H1 (cell line): ENCODE measurements at regions not wholly inside any gene's neighbourhood (a gene's known extent, or its start where the extent isn't known, plus 50 kb on each side); places are given as distances from the start of the nearest gene placed in this dataset.

Source experiments
- CTCF ChIA-PET: fragments of 300-600 bp; sonication (Branson Sonifier 250); formaldehyde crosslinking; loops from one replicate; lab custom pipeline; 2021; ENCODE audit not compliant: partially characterized antibody; lab: Charles Lee
- POLR2A ChIA-PET: fragments of 300-600 bp; sonication (Branson Sonifier 250); formaldehyde crosslinking; loops from one replicate; lab custom pipeline; 2021; ENCODE audit warnings: inconsistent platforms; ENCODE audit not compliant: partially characterized antibody; lab: Charles Lee
- DNase-seq, 2 experiments: peaks; one replicate each; pipeline versions ENCODE4 v3.0.0 to v3.0.0-alpha.2; 2010 to 2022; ENCODE audit warnings: low spot score in 2 of 2, low read depth in 1 of 2, mixed read lengths in 1 of 2
- FAIRE-seq: peaks from 2 replicates; lab custom pipeline; 2011; peaks lifted over from hg19 to GRCh38; lab: Jason Lieb, UNC
- H2AFZ ChIP-seq: 2 replicates; pipeline ENCODE4 v1.8.1; 2012; ENCODE audit warnings: low read length, inconsistent platforms
- H2AK5ac ChIP-seq: 2 replicates; pipeline ENCODE4 v1.6.1; 2013; ENCODE audit warnings: low read depth, low read length
- H2BK120ac ChIP-seq: replicated peaks from 2 replicates; pipeline ENCODE3; 2013; ENCODE audit warnings: low read depth, low read length, inconsistent platforms
- H2BK12ac ChIP-seq: 2 replicates; pipeline ENCODE4 v1.6.1; 2013; ENCODE audit warnings: low read depth, low read length
- H2BK15ac ChIP-seq: 2 replicates; pipeline ENCODE4 v1.6.1; 2013; ENCODE audit warnings: low read length
- H2BK20ac ChIP-seq: 2 replicates; pipeline ENCODE4 v1.6.1; 2013; ENCODE audit warnings: low read length
- H2BK5ac ChIP-seq: 2 replicates; pipeline ENCODE4 v1.6.1; 2013; ENCODE audit warnings: low read depth, low read length
- H3K14ac ChIP-seq: 2 replicates; pipeline ENCODE4 v1.6.1; 2013; ENCODE audit warnings: inconsistent platforms; ENCODE audit not compliant: insufficient read length
- H3K18ac ChIP-seq: 2 replicates; pipeline ENCODE4 v1.6.1; 2013; ENCODE audit warnings: low read length; ENCODE audit errors: extremely low read depth
- H3K23ac ChIP-seq: 2 replicates; pipeline ENCODE4 v1.6.1; 2013; ENCODE audit warnings: inconsistent platforms; ENCODE audit not compliant: insufficient read length
- H3K23me2 ChIP-seq: 2 replicates; pipeline ENCODE4 v1.6.1; 2013; ENCODE audit warnings: low read depth, low read length
- H3K27ac ChIP-seq: 2 replicates; pipeline ENCODE4 v1.6.1; 2011; ENCODE audit warnings: low read depth, low read length, inconsistent platforms
- H3K27me3 ChIP-seq, 4 experiments: replicated peaks in 1 of 4; 1 replicate in 1 of 4; 2 replicates in 3 of 4; pipeline versions ENCODE4 v1.6.1 to v1.8.1; 2011 to 2013; ENCODE audit warnings: low read length in 3 of 4, mild to moderate bottlenecking in 3 of 4, inconsistent platforms in 2 of 4, mixed read lengths in 2 of 4, moderate library complexity in 1 of 4; ENCODE audit not compliant: control insufficient read depth in 3 of 4, insufficient read depth in 3 of 4; ENCODE audit errors: extremely low read depth in 1 of 4
- H3K36me3 ChIP-seq, 4 experiments: 2 replicates each; pipeline versions ENCODE4 v1.6.1 to v1.8.1; 2011 to 2013; ENCODE audit warnings: mild to moderate bottlenecking in 4 of 4, low read length in 3 of 4, moderate library complexity in 2 of 4, control low read depth in 1 of 4, inconsistent platforms in 1 of 4; ENCODE audit not compliant: insufficient read depth in 4 of 4, control insufficient read depth in 2 of 4
- H3K4ac ChIP-seq: replicated peaks from 2 replicates; pipeline ENCODE3; 2013; ENCODE audit warnings: low read length, low read depth, mixed read lengths, inconsistent platforms; ENCODE audit not compliant: insufficient read length
- H3K4me1 ChIP-seq, 4 experiments: replicated peaks in 1 of 4; 1 replicate in 1 of 4; 2 replicates in 3 of 4; pipeline versions ENCODE4 v1.6.1 to v1.8.1; 2011 to 2013; ENCODE audit warnings: low read length in 3 of 4, inconsistent platforms in 2 of 4, mixed read lengths in 1 of 4; ENCODE audit not compliant: insufficient read depth in 4 of 4, control insufficient read depth in 3 of 4
- H3K4me2 ChIP-seq, 2 experiments: 2 replicates each; pipeline versions ENCODE4 v1.6.1 to v1.8.1; 2011 to 2013; ENCODE audit warnings: low read depth in 2 of 2, low read length in 2 of 2, control low read depth in 1 of 2, inconsistent platforms in 1 of 2, mild to moderate bottlenecking in 1 of 2; ENCODE audit not compliant: insufficient read depth in 1 of 2
- H3K4me3 ChIP-seq, 4 experiments: fragments of 200-600, 300-600 bp in 1 of 4; sonication (generic), shearing (Covaris generic), sonication (Bioruptor Twin) in 1 of 4; 2 replicates each; pipeline versions ENCODE4 v1.5.1 to v1.8.1; 2011 to 2016; ENCODE audit warnings: low read length in 4 of 4, low read depth in 3 of 4, control low read depth in 2 of 4, inconsistent platforms in 2 of 4, mild to moderate bottlenecking in 2 of 4, mixed read lengths in 1 of 4, moderate library complexity in 1 of 4; ENCODE audit not compliant: insufficient read depth in 2 of 4; ENCODE audit errors: extremely low read depth in 1 of 4
- H3K56ac ChIP-seq: replicated peaks from 2 replicates; pipeline ENCODE3; 2013; ENCODE audit warnings: low read depth, mild to moderate bottlenecking, mixed read lengths, low read length, inconsistent platforms; ENCODE audit not compliant: insufficient read length
- H3K79me1 ChIP-seq: 2 replicates; pipeline ENCODE4 v1.6.1; 2013; ENCODE audit warnings: low read depth, low read length, control low read depth
- H3K79me2 ChIP-seq, 2 experiments: 2 replicates each; pipeline versions ENCODE4 v1.6.1 to v1.8.1; 2012 to 2013; ENCODE audit warnings: low read length in 2 of 2, mild to moderate bottlenecking in 2 of 2, inconsistent platforms in 1 of 2; ENCODE audit not compliant: insufficient read depth in 2 of 2, control insufficient read depth in 1 of 2
- H3K9ac ChIP-seq, 4 experiments: replicated peaks in 1 of 4; 1 replicate in 1 of 4; 2 replicates in 3 of 4; pipeline versions ENCODE4 v1.6.1 to v1.8.1; 2011 to 2013; ENCODE audit warnings: low read depth in 3 of 4, low read length in 3 of 4, control low read depth in 2 of 4, mild to moderate bottlenecking in 2 of 4, moderate library complexity in 2 of 4, inconsistent platforms in 1 of 4; ENCODE audit errors: extremely low read depth in 1 of 4
- H3K9me3 ChIP-seq, 2 experiments: 2 replicates each; pipeline versions ENCODE4 v1.6.1 to v1.8.1; 2012 to 2013; ENCODE audit warnings: mild to moderate bottlenecking in 2 of 2, moderate library complexity in 2 of 2, control low read depth in 1 of 2, inconsistent platforms in 1 of 2, low read depth in 1 of 2, low read length in 1 of 2, mixed read lengths in 1 of 2; ENCODE audit not compliant: insufficient read depth in 2 of 2
- H4K20me1 ChIP-seq, 2 experiments: replicated peaks in 1 of 2; 2 replicates each; pipeline versions ENCODE3 to v1.8.1; 2011 to 2013; ENCODE audit warnings: inconsistent platforms in 2 of 2, low read length in 2 of 2, mild to moderate bottlenecking in 1 of 2; ENCODE audit not compliant: insufficient read depth in 2 of 2, control insufficient read depth in 1 of 2
- H4K5ac ChIP-seq: 2 replicates; pipeline ENCODE4 v1.6.1; 2013; ENCODE audit warnings: low read length, low read depth, mixed read lengths, inconsistent platforms; ENCODE audit not compliant: insufficient read length
- H4K8ac ChIP-seq: 2 replicates; pipeline ENCODE4 v1.8.0; 2013; ENCODE audit warnings: mild to moderate bottlenecking, moderate library complexity, low read length, inconsistent platforms; ENCODE audit not compliant: insufficient read depth; ENCODE audit errors: extremely low read depth
- H4K91ac ChIP-seq: replicated peaks from 2 replicates; pipeline ENCODE3; 2013; ENCODE audit warnings: low read length, mixed read lengths, inconsistent platforms; ENCODE audit not compliant: insufficient read length
- POLR2A ChIP-seq, 2 experiments: IDR thresholded peaks; 1 replicate in 1 of 2; 2 replicates in 1 of 2; pipeline ENCODE4 v1.6.1; 2011; ENCODE audit warnings: low read depth in 2 of 2, low read length in 2 of 2, mild to moderate bottlenecking in 2 of 2; ENCODE audit errors: control extremely low read depth in 1 of 2
- YY1 ChIP-seq: IDR thresholded peaks from 2 replicates; pipeline ENCODE4 v1.6.1; 2011; ENCODE audit warnings: low read depth, mild to moderate bottlenecking, low read length
- WGBS, 2 experiments: shearing (Covaris generic) in 1 of 2; methylation state at CpG; one replicate each; pipeline versions ENCODE4 v1.1.6 to v1.1.7; 2013 to 2015; ENCODE audit warnings: low lambda C conversion rate in 2 of 2, mixed read lengths in 2 of 2, inconsistent platforms in 1 of 2, low coverage in 1 of 2, missing lambda C conversion rate in 1 of 2; ENCODE audit not compliant: insufficient replicate concordance in 2 of 2, insufficient coverage in 1 of 2, insufficient read length in 1 of 2; ENCODE audit errors: extremely low coverage in 1 of 2, missing lambda C conversion rate in 1 of 2; 5-methylcytosine and 5-hydroxymethylcytosine counted together
- TF ChIP-seq, protein P1 (sequence below): IDR thresholded peaks from 2 replicates; pipeline ENCODE4 v1.6.1; 2011; ENCODE audit warnings: low read length, improper control_type of control experiment

DNA sequence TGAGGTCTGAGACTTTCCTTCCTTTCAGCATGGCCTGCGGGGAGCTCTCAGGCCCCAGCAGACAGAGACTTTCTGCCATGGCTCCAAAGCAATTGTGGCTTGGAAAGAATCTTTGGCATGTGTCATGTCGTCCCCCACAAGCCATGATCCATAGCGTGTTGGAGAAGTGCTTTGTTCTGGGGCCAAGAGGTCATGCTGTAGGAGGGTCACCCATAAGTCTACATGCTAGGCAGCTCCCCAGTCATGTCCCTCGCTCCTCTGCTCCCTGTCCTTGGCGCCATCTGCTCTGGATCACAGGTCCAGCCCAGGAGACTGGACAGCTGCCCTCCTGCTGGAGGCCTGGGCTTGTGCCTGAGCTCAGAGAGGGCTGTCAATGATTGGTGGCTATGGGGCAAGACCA, 78.8 kb upstream of the LCLAT1 start:
- Histone ChIP-seq H3K14ac (no peak overlapping the region), H3K23ac (no peak overlapping the region), H3K27me3 (no peaks in the 10 kb centered on the region), H3K23me2 (no peaks in the 10 kb centered on the region), H3K4me1 (no peaks in the 10 kb centered on the region), H3K9ac (no peak overlapping the region)
- DNase-seq, result no peak
- TF ChIP-seq POLR2A (IDR thresholded peaks at IDR 0.05; ENCODE audit: control extremely low read depth in 1 of 2, low read depth in 2 of 2, low read length in 2 of 2) (no peak), YY1 (no peak)
- TF ChIP-seq, protein P1, sequence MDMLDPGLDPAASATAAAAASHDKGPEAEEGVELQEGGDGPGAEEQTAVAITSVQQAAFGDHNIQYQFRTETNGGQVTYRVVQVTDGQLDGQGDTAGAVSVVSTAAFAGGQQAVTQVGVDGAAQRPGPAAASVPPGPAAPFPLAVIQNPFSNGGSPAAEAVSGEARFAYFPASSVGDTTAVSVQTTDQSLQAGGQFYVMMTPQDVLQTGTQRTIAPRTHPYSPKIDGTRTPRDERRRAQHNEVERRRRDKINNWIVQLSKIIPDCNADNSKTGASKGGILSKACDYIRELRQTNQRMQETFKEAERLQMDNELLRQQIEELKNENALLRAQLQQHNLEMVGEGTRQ, result no peak
- TF ChIP-seq, all 59 proteins: peak for 0
- Histone ChIP-seq H3K4me3 (no peak overlapping the region), H4K8ac (no peak overlapping the region), H3K36me3 (no peaks in the 10 kb centered on the region), H3K79me2 (no peaks in the 10 kb centered on the region), H2BK120ac (no peak overlapping the region), H2BK12ac (no peak overlapping the region), H3K56ac (no peak overlapping the region), H2BK15ac (no peak overlapping the region), H4K20me1 (no peaks in the 10 kb centered on the region), H3K27ac (no peak overlapping the region), H2AK5ac (no peak overlapping the region), H3K9me3 (no peaks in the 10 kb centered on the region), H2BK20ac (no peak overlapping the region; the same call in 1 of the 2 replicates), H3K79me1 (no peaks in the 10 kb centered on the region), H3K4me2 (no peak overlapping the region), H3K4ac (no peak overlapping the region), H4K5ac (no peak overlapping the region), H2BK5ac (no peak overlapping the region), H4K91ac (no peak overlapping the region), H2AFZ (no peak overlapping the region), H3K18ac (no peak overlapping the region)
- CTCF ChIA-PET, result interaction anchor here (0.6 to 1.6 kb wide), 3 partner anchors 12 to 1081 kb away, joined by 3 to 6 read pairs (median 4); no protein-coding TSS in a partner anchor
- FAIRE-seq, result no peak
- WGBS, 2 experiments, result 94% methylated on average over 5 of the region's 5 CpGs; no CpG with 5 or more reads in 1 of the 2 experiments
- POLR2A ChIA-PET, result no interaction called here
